ENCODE measurements at regions not wholly inside any gene's neighbourhood (a gene's known extent, or its start where the extent isn't known, plus 50 kb on each side); places are given as distances from the start of the nearest gene placed in this dataset.

GRCh38 chr6:6704103-6705060 lies 115.9 kb downstream of the LY86 start:
- no peak for DNase-seq (ENCODE audit: low read depth)

- DNase-seq (ENCODE audit: low read depth): no peak
Observed at GRCh38 chr6:6705061-6705425, 116.5 kb downstream of the LY86 start.

DNA sequence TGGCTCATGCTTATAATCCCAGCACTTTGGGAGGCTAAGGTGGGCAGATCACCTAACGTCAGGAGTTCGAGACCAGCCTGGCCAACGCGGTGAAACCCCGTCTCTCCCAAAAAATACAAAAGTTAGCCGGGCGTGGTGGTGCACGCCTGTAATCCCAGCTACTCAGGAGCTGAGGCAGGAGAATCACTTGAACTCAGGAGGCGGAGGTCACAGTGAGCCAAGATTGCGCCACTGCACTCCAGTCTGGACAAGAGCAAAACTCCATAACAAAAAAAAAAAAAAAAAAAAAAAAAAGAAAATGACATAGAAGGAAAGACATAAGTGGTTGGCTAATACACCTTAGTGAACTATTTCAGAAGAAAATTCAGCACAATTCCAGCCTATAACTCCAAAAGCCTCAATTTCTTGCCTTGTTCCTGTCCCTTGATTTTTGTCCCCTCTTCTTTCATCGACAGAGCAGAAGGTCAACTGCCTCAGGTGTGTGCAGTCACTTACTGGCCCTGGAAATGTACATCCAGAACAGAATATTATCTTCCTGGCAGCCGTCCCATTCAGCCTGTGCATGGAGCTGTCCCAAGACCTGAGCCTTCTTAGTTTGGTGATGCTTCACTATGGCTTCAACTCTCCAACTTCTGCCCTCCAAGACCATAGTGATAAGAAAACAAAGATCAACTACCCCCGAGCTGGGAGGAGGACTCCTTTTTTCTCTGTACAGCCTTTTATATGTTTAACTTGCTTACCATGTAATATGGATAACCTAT lies 117.6 kb downstream of the LY86 start:
- DNase-seq (ENCODE audit: low read depth): no peak

GRCh38 chr6:6707143-6707542 lies 118.6 kb downstream of the LY86 start:
- no peak for DNase-seq (ENCODE audit: low read depth)

GRCh38 chr6:6709106-6709505 lies 120.6 kb downstream of the LY86 start:
- DNase-seq (ENCODE audit: low read depth): no peak

GRCh38 chr6:6711031-6711785 lies 122.7 kb downstream of the LY86 start:
- no peak for DNase-seq (ENCODE audit: low read depth)

DNA sequence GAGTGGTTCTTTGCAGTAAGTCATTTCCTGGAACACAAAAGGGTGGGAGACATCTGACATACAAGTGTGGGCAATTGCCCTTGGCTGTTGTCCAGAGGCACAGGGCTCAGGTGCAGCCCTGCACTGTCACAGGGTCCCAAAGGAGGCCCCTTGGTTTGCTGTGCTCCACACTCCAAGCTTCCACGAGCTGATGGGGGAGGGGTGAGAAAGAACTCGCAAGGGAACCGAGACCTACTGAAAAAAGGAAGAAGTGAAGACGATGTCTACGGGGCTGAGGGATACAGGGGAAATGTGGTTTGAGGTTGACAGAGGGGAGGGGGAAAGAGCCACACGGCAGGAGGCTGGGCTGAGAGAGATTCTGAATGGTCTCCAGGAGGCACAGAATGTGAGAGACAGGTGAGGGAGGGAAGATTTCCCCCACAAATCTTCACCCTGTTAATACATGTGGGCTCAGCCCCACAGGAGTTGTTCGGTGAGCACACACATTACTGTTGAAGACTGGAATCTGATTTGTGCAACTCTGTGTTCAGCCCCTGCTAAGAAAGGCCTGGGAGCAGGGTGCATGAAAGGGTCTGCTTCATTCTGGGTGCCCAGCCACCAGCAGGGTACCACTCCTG lies 123.4 kb downstream of the LY86 start:
- no peak for DNase-seq (ENCODE audit: low read depth)

DNA sequence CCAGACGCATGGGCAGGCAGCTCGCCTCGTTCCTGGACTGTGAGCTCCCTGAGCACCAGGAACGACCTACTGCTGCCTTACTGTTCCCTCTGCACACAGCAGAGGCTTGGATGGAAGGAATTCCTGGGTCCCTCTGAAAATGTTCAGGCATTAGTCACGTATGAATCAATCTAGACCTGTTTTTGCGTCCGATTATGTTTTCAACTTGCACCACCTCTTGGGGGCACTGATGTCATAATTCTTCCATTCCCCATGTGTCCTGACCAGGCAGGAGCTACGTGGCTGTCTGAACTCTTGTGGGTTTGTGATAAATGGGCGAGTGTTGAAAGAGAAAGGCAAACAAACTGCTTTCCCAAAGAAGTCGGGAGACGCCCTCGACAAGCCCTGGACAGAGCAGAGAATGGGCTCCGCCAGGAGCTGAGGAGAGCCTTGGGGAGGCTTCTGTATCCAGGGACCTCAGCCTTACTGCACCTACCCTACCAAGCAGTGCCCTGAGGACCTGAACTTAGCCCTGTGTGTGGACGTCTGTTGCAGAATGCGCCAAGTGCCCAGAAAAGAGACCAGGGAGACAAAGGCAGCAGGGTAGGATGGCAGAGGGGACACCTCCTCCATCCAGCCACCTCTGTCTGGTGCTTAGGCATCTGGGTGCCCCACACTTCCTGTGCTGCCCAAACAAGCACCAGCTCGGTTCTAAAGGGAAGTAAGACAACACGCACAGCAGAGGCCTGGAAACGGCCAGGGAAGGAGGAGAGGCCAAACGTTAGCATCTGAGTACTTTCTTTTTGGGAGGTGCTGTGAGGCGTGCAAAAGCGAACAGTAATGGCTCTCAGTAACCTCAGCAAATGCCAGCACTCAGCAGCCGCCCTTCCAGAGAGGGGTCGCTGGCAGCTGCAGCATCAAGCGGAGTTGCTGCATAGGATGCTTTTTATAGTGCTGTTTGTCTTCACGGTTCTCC lies 124.2 kb downstream of the LY86 start:
- no peak for DNase-seq (ENCODE audit: low read depth)

DNA sequence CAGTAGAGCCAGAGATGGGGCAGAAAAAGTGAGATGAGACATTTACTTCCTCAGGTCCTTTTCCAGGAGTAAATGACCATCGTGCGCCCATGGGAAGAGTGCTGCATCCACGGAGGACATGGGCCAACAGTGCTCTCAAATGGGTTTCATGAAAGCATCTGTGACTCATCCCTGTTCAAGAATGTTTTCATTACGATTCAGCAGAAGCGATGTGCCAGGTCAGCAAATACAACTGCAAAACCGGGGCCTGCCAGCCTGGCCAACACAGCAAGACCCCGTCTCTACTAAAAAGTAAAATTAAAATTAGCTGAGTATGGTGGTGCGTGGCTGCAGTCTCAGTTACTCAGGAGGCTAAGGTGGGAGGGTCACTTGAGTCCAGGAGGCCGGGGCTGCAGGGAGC lies 125.1 kb downstream of the LY86 start:
- DNase-seq (ENCODE audit: low read depth): no peak

- no peak for DNase-seq (ENCODE audit: low read depth)
Observed at GRCh38 chr6:6714118-6714897, 125.8 kb downstream of the LY86 start.

DNA sequence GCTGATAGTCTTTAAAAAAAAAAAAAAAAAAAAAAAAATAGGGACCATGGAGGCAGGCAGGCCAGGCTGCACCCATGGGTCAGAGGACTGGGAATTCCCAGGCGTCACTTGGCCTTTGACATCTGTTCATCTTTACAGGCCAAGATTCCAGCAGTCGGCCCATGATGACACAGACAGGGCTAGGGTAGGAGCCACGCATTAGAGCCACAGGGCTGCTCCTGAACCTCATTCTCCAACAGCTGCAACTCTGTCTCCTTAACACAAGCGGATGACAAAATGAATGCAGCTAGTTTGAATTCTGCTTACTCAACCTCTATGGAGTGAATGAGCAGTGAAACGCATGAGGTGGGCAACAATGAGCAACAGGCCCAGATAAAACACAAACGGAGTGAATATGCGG lies 126.4 kb downstream of the LY86 start:
- no peak for DNase-seq (ENCODE audit: low read depth)

GRCh38 chr6:6715465-6715864 lies 126.9 kb downstream of the LY86 start:
- no peak for DNase-seq (ENCODE audit: low read depth)

GRCh38 chr6:6716998-6717763 lies 128.7 kb downstream of the LY86 start:
- DNase-seq (ENCODE audit: low read depth): no peak

GRCh38 chr6:6717953-6718352 lies 129.4 kb downstream of the LY86 start:
- no peak for DNase-seq (ENCODE audit: low read depth)

DNA sequence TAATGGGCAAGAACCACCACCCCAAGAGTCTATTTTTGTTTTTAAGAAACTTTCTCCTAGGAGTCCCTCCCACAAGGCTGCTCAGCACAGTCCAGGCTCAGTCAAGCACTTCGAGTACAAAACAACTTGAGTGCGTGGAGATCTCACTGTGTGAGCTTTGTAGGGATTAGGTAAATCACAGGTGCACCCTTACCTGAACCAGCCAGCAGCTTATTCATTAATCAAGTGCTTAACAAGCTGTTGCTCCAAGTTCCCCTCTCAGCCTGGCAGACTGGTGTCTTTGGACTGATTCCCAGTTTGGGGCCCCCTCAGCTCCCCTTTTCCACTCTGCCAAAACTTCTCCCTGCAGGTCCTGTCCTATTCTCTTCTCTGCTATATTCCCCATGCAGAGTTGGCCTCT lies 133.1 kb downstream of the LY86 start:
- DNase-seq (ENCODE audit: low read depth): no peak

- no peak for DNase-seq (ENCODE audit: low read depth)
Observed at GRCh38 chr6:6722195-6722594, 133.7 kb downstream of the LY86 start.

GRCh38 chr6:6723361-6723760 lies 134.8 kb downstream of the LY86 start:
- DNase-seq (ENCODE audit: low read depth): no peak

DNA sequence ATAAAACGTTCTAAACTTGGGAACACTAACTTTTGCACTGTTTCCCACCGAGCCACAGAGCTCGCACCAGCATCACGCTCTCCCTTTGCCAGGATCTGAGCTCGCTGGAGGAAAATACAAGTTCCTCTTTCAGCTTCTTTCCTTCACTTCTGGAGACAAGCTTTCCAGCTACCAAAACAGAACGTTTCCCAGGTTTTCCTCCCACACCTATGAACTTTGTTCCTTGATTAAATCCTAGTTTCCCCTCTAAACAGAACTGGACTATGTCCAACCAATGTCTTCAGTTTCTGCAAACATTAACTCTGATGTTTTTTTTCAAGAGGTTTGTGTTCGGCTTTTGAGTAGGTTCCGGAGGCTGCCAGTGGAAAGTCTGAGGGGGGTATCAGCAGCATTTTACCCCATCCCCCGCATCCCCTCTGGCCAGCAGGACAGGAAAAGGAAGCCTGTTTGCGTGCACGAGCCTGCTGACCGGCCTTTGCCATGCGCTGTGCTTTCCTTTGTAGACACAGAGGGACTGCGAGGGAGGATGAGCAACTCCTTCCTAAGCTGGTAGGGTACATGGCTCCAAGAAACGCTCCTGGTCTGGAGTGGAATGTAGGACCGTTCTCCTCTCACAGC lies 135.5 kb downstream of the LY86 start:
- DNase-seq (ENCODE audit: low read depth): no peak

Data from stimulated activated CD8-positive, alpha-beta memory T cell treated with anti-CD3 and anti-CD28 coated beads, Interleukin-4, amount 100 ng/mL, for 24 hours (primary cell).